Mesendoderm (in vitro differentiated cells): ENCODE measurements at regions not wholly inside any gene's neighbourhood (a gene's known extent, or its start where the extent isn't known, plus 50 kb on each side); places are given as distances from the start of the nearest gene placed in this dataset.

Experiments
- DNase-seq: peaks from one replicate; pipeline ENCODE4 v3.0.0; 2013
- H2AK5ac ChIP-seq: 2 replicates; pipeline ENCODE4 v1.6.1; 2013; ENCODE audit warnings: low read length, inconsistent platforms
- H2BK120ac ChIP-seq: 2 replicates; pipeline ENCODE4 v1.6.1; 2013; ENCODE audit warnings: low read depth, mild to moderate bottlenecking, low read length, moderate library complexity, mixed read lengths
- H2BK15ac ChIP-seq: replicated peaks from 2 replicates; pipeline ENCODE4 v1.6.1; 2013; ENCODE audit warnings: low read depth, mild to moderate bottlenecking, moderate library complexity
- H2BK5ac ChIP-seq: 2 replicates; pipeline ENCODE4 v1.6.1; 2013; ENCODE audit warnings: low read length, inconsistent platforms
- H3K18ac ChIP-seq: 2 replicates; pipeline ENCODE4 v1.6.1; 2013; ENCODE audit warnings: mild to moderate bottlenecking, low read length, mixed read lengths
- H3K23ac ChIP-seq: one replicate; pipeline ENCODE4 v1.6.1; 2013; ENCODE audit warnings: low read length
- H3K27ac ChIP-seq: 2 replicates; pipeline ENCODE4 v1.5.1; 2013; ENCODE audit warnings: low read depth, mild to moderate bottlenecking, inconsistent platforms, low read length, moderate library complexity
- H3K27me3 ChIP-seq: 2 replicates; pipeline ENCODE4 v1.6.1; 2013; ENCODE audit warnings: low read length, control low read depth, mild to moderate bottlenecking, inconsistent platforms; ENCODE audit not compliant: insufficient read depth, poor library complexity
- H3K36me3 ChIP-seq: 2 replicates; pipeline ENCODE4 v1.6.1; 2013; ENCODE audit warnings: low read length, inconsistent platforms; ENCODE audit not compliant: control insufficient read depth, insufficient read depth
- H3K4ac ChIP-seq: one replicate; pipeline ENCODE4 v1.6.1; 2013; ENCODE audit warnings: low read depth, mild to moderate bottlenecking, low read length, moderate library complexity
- H3K4me1 ChIP-seq: 2 replicates; pipeline ENCODE4 v1.6.1; 2013; ENCODE audit warnings: low read depth, low read length, inconsistent platforms; ENCODE audit not compliant: control insufficient read depth
- H3K4me2 ChIP-seq: 2 replicates; pipeline ENCODE4 v1.6.1; 2013; ENCODE audit warnings: low read length
- H3K4me3 ChIP-seq: 2 replicates; pipeline ENCODE4 v1.5.1; 2013; ENCODE audit warnings: mild to moderate bottlenecking, low read length
- H3K56ac ChIP-seq: one replicate; pipeline ENCODE4 v1.6.1; 2013; ENCODE audit warnings: low read length
- H3K79me1 ChIP-seq: 2 replicates; pipeline ENCODE4 v1.6.1; 2013; ENCODE audit warnings: low read length, inconsistent platforms
- H3K79me2 ChIP-seq: 2 replicates; pipeline ENCODE4 v1.6.1; 2013; ENCODE audit warnings: mild to moderate bottlenecking, low read length; ENCODE audit not compliant: control insufficient read depth, insufficient read depth
- H3K9ac ChIP-seq: 2 replicates; pipeline ENCODE4 v1.6.1; 2013; ENCODE audit warnings: low read length, inconsistent platforms
- H4K5ac ChIP-seq: one replicate; pipeline ENCODE4 v1.6.1; 2013; ENCODE audit warnings: low read length
- H4K8ac ChIP-seq: one replicate; pipeline ENCODE4 v1.6.1; 2013; ENCODE audit warnings: low read depth, mild to moderate bottlenecking, control low read depth, low read length, moderate library complexity
- WGBS: extraction: QIAGEN DNeasy Blood & Tissue Kit; methylation state at CpG from one replicate; pipeline ENCODE4 v1.1.7; 2013; ENCODE audit warnings: low lambda C conversion rate, missing lambda C conversion rate; ENCODE audit not compliant: insufficient coverage; ENCODE audit errors: extremely low coverage; 5-methylcytosine and 5-hydroxymethylcytosine counted together

GRCh38 chr2:128573116-128573515, 254.4 kb upstream of the HS6ST1 start:
- Histone ChIP-seq H4K8ac (no peak overlapping the region), H2BK15ac (no peak overlapping the region), H2BK120ac (no peak overlapping the region), H3K36me3 (no peaks in the 10 kb centered on the region), H3K79me2 (no peaks in the 10 kb centered on the region), H2AK5ac (no peak overlapping the region), H3K4me2 (no peak overlapping the region), H3K9ac (no peak overlapping the region), H2BK5ac (no peak overlapping the region), H3K4ac (no peak overlapping the region), H3K4me3 (no peak overlapping the region), H3K79me1 (no peaks in the 10 kb centered on the region), H3K56ac (no peak overlapping the region), H3K27ac (no peak overlapping the region), H3K18ac (no peak overlapping the region), H3K4me1 (no peaks in the 10 kb centered on the region), H4K5ac (no peak overlapping the region), H3K23ac (no peak overlapping the region), H3K27me3 (no peaks in the 10 kb centered on the region)
- no peak for DNase-seq
- WGBS: no CpG with 5 or more reads among the region's 7 CpGs

- no peaks in the 10 kb centered on the region for H3K79me2 ChIP-seq
- no peaks in the 10 kb centered on the region for H3K4me1 ChIP-seq
- no peak overlapping the region for H3K4ac ChIP-seq
- H3K18ac ChIP-seq: no peak overlapping the region
- H3K27me3 ChIP-seq: no peaks in the 10 kb centered on the region
- H3K79me1 ChIP-seq: no peaks in the 10 kb centered on the region
- H3K36me3 ChIP-seq: no peaks in the 10 kb centered on the region
- H3K4me2 ChIP-seq: no peak overlapping the region
- H4K8ac ChIP-seq: no peak overlapping the region
- no peak overlapping the region for H4K5ac ChIP-seq
- H2BK15ac ChIP-seq: no peak overlapping the region
- H2AK5ac ChIP-seq: no peak overlapping the region
- H3K9ac ChIP-seq: no peak overlapping the region
- H2BK120ac ChIP-seq: no peak overlapping the region
- DNase-seq: no peak
- no peak overlapping the region for H3K23ac ChIP-seq
- H3K56ac ChIP-seq: no peak overlapping the region
- H3K27ac ChIP-seq: no peak overlapping the region
- H3K4me3 ChIP-seq: no peak overlapping the region
- H2BK5ac ChIP-seq: no peak overlapping the region
- no CpG with 5 or more reads among the region's 4 CpGs for WGBS
Measured at GRCh38 chr2:128573531-128573930, 254.9 kb upstream of the HS6ST1 start.

GRCh38 chr2:128577141-128577930, 258.7 kb upstream of the HS6ST1 start:
- H3K56ac ChIP-seq: no peak overlapping the region
- H3K4me1 ChIP-seq: no peaks in the 10 kb centered on the region
- DNase-seq: no peak
- no peaks in the 10 kb centered on the region for H3K79me2 ChIP-seq
- no peak overlapping the region for H2BK120ac ChIP-seq
- no peaks in the 10 kb centered on the region for H3K36me3 ChIP-seq
- H4K5ac ChIP-seq: no peak overlapping the region
- no peak overlapping the region for H3K23ac ChIP-seq
- no peak overlapping the region for H3K18ac ChIP-seq
- no peak overlapping the region for H3K9ac ChIP-seq
- H2AK5ac ChIP-seq: no peak overlapping the region
- whole genome bisulfite sequencing: no CpG with 5 or more reads among the region's 7 CpGs
- H4K8ac ChIP-seq: no peak overlapping the region
- no peak overlapping the region for H3K4me3 ChIP-seq
- H3K4me2 ChIP-seq: no peak overlapping the region
- H3K27me3 ChIP-seq: no peaks in the 10 kb centered on the region
- H2BK5ac ChIP-seq: no peak overlapping the region
- no peak overlapping the region for H3K4ac ChIP-seq
- no peaks in the 10 kb centered on the region for H3K79me1 ChIP-seq
- H2BK15ac ChIP-seq: no peak overlapping the region
- no peak overlapping the region for H3K27ac ChIP-seq

GRCh38 chr2:128578406-128579390, 260.0 kb upstream of the HS6ST1 start:
- no CpG with 5 or more reads among the region's 10 CpGs for WGBS
- H3K9ac ChIP-seq: no peak overlapping the region

GRCh38 chr2:128579825-128580224, 261.2 kb upstream of the HS6ST1 start:
- Histone ChIP-seq H3K4me3 (no peak overlapping the region), H2BK15ac (no peak overlapping the region), H3K4ac (no peak overlapping the region), H3K56ac (no peak overlapping the region), H2BK5ac (no peak overlapping the region), H3K27me3 (no peaks in the 10 kb centered on the region), H3K36me3 (no peaks in the 10 kb centered on the region), H3K9ac (no peak overlapping the region), H2AK5ac (no peak overlapping the region), H2BK120ac (no peak overlapping the region), H4K5ac (no peak overlapping the region), H3K18ac (no peak overlapping the region), H3K23ac (no peak overlapping the region), H3K27ac (no peak overlapping the region), H4K8ac (no peak overlapping the region), H3K79me1 (no peaks in the 10 kb centered on the region), H3K79me2 (no peaks in the 10 kb centered on the region), H3K4me2 (no peak overlapping the region), H3K4me1 (no peaks in the 10 kb centered on the region)
- DNase-seq: no peak
- WGBS: no CpG with 5 or more reads among the region's 5 CpGs

More at GRCh38 chr2:128578406-128579390, 260.0 kb upstream of the HS6ST1 start:
- H3K4me1 ChIP-seq: no peaks in the 10 kb centered on the region
- H3K79me1 ChIP-seq: no peaks in the 10 kb centered on the region
- no peak overlapping the region for H2BK5ac ChIP-seq
- H3K27me3 ChIP-seq: no peaks in the 10 kb centered on the region
- no peak overlapping the region for H3K4ac ChIP-seq
- H3K56ac ChIP-seq: no peak overlapping the region
- no peak for DNase-seq
- H3K23ac ChIP-seq: no peak overlapping the region
- no peak overlapping the region for H3K18ac ChIP-seq
- no peak overlapping the region for H3K27ac ChIP-seq
- no peak overlapping the region for H4K8ac ChIP-seq
- H3K4me2 ChIP-seq: no peak overlapping the region
- no peak overlapping the region for H4K5ac ChIP-seq
- H2BK15ac ChIP-seq: no peak overlapping the region
- no peaks in the 10 kb centered on the region for H3K79me2 ChIP-seq
- H3K36me3 ChIP-seq: no peaks in the 10 kb centered on the region
- H2AK5ac ChIP-seq: no peak overlapping the region
- no peak overlapping the region for H2BK120ac ChIP-seq
- no peak overlapping the region for H3K4me3 ChIP-seq
